Stimulated activated CD8-positive, alpha-beta memory T cell treated with anti-CD3 and anti-CD28 coated beads, Interleukin-15, amount 100 ng/mL, for 48 hours (primary cell): ENCODE measurements at regions not wholly inside any gene's neighbourhood (a gene's known extent, or its start where the extent isn't known, plus 50 kb on each side); places are given as distances from the start of the nearest gene placed in this dataset.
"Not testable (repeated sequence)": the region's sequence is repeated elsewhere in the genome, so short reads cannot be mapped to it uniquely, and the experiment has no call there.

ENCODE experiments used
- DNase-seq, 2 donors: peaks; one replicate each; pipeline ENCODE4 v3.0.0-alpha.2; 2020; ENCODE audit warnings: low read depth in 2 of 2

GRCh38 chr1:213680677-213681325 lies 307.0 kb upstream of the PROX1 start:
- DNase-seq = no peak

DNA sequence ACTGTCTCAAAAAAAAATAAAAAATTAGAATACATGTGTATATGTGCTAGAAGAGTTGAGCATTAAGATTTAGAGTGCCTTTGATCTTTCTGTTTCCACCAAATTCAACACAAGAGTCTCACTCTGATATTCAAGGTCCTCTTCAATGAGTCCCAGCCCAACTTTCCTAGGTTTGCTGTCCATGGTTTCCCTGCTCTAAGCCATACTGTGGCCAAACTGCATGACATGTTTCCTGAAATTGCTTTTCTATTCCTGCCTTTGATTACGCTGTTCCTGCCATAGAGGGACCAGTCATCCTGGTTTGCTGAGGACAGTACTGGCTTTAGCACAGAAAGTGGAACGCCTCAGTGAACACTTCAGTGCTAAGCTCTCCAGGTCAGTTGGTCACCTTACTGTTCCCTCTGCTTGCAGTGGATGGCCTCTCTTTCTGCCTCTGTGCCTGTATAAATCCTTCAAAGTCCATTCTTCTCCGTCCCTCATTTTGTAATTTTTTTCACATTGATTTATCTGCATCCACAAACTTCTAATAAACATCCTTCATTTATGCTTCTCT lies 305.9 kb upstream of the PROX1 start:
- DNase-seq = no peak

- no peak for DNase-seq
These were observed 304.2 kb upstream of the PROX1 start for GRCh38 chr1:213683529-213683928.

- DNase-seq = no peak
These were observed 303.3 kb upstream of the PROX1 start for GRCh38 chr1:213684454-213684853.

- no peak for DNase-seq
These were observed 301.7 kb upstream of the PROX1 start for GRCh38 chr1:213685992-213686582.

DNA sequence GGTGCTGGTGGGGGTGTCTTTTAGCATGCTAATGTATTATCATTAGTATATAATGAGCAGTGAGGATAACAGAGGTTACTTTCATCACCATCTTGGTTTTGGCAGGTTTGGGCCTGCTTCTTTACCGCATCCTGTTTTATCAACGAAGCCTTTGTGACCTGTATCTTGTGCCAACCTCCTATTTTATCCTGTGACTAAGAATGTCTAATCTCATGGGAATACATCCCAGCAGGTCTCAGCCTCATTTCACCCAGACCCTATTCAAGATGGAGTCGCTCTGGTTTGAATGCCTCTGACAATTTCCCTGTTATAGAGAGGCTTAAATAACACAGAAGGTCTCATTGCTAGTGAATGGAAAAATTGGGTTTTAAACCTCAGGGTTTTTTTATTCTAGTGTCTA lies 300.8 kb upstream of the PROX1 start:
- DNase-seq = no peak

- no peak for DNase-seq
These were observed 299.9 kb upstream of the PROX1 start for GRCh38 chr1:213687832-213688231.

GRCh38 chr1:213688655-213689054 lies 299.1 kb upstream of the PROX1 start:
- DNase-seq = no peak

GRCh38 chr1:213689260-213689659 lies 298.5 kb upstream of the PROX1 start:
- no peak for DNase-seq

- no peak for DNase-seq
These were observed 297.3 kb upstream of the PROX1 start for GRCh38 chr1:213690341-213690917.

DNA sequence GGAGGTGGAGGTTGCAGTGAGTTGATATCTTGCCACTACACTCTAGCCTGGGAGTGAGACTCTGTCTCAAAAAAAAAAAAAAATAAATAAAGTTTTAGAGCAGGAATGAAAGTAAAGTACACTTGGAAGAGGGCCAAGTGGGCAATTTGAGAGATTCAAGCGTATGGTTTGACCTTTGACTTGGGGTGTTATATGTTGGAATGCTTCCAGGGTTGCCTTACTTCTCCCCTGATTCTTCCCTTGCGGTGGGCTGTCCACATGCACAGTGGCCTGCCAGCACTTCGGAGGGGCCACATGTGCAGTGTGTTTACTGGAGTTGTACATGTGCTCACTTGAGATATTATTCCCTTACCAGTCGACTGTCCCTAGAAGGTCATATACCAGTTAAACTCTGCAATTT lies 295.5 kb upstream of the PROX1 start:
- no peak for DNase-seq

- no peak for DNase-seq
These were observed 293.9 kb upstream of the PROX1 start for GRCh38 chr1:213693864-213694263.

DNA sequence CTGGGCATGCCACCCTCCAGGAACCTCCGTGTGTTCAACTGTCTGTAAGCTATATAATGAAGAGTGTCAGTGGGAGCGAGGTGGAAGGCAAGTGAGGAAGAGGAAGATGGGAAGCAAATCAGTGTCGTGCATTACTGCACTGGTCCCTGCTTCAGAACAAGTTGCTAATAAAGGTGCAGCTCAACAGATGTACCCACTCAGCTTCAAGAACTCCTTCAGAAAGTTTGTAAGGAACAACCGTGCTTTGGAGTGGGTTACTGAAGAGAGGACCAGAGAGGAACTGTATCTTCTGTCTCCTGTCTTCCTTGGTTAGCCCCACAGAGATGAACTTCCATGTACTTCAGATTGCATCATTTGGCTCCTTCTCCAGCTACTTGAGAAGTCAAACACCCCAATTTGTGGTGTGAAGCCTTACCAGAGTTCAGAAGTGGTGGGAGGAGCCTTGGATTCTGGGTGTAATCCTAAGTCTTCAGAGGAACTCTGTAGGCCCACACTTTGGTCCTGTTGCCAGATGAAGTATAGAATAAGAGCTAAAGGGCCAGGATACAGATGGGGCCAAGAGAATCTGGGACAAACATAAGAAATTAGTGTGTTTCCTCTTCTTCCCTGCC lies 290.5 kb upstream of the PROX1 start:
- DNase-seq = no peak

DNA sequence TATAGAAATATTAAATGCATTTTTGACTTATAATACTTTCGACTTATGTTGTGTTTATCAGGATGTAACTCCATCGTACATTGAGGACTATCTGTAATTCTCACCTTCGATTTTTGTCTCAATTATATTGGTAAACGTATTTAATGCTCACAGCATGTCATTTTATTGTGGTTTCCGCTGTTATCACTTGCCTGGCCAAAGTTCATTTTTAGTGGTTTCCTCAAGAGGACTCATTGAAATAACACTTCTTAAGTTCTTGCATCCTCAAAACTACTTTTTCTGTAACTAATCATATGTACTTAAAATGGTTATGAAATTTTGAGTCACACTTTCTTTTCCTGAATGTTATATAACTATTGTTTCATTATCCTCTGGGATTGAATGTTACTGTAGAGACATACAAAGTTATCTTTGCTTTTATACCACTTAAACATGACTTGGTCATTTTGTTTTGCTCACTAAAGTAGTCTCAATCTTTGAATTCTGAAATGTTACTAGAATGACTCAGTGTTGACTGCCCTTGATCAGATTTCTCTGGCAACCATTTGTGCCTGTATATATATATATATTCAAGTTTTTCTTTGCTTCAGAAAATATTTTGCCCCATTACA lies 289.6 kb upstream of the PROX1 start:
- no peak for DNase-seq

GRCh38 chr1:213702703-213703102 lies 285.1 kb upstream of the PROX1 start:
- no peak for DNase-seq

DNA sequence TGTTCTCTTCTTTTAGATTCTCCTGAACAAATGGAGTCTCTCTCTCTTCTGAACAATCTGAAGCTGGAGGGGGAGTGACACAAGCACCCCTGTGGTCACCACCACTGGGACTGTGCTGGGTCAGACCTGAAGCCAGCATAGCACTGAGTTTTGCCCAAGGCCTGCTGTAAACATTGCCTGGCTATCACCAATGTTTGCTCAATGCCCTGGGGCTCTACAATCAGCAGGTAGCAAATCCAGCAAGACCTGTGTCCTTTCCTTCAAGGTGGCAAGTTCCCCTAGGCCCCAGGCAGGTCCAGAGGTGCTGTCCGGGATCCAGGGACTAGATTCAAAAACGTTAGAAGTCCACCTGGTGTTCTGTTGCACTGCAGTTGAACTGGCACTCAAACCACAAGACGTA lies 282.8 kb upstream of the PROX1 start:
- DNase-seq = no peak

GRCh38 chr1:213711833-213712490 lies 275.8 kb upstream of the PROX1 start:
- not testable (repeated sequence) for DNase-seq

DNA sequence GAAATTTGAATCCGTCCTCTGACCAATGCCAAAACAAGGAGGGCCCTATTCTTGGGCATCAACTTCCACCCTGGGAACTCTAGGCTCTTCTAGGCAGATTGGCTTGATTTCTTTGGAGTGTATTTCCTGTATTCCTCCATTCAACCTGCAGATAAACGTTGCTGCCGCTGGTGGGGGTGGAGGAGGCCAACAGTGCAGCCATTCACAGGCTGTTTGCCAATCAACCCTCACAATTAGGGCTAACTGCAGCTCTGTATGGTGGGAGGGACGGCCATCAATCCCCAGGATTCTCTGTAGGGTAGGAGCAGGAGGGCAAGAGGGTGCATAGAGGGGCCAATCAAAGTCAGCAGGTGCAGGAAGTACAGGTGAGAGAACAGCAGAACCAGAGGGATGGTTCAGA lies 273.1 kb upstream of the PROX1 start:
- no peak for DNase-seq

DNA sequence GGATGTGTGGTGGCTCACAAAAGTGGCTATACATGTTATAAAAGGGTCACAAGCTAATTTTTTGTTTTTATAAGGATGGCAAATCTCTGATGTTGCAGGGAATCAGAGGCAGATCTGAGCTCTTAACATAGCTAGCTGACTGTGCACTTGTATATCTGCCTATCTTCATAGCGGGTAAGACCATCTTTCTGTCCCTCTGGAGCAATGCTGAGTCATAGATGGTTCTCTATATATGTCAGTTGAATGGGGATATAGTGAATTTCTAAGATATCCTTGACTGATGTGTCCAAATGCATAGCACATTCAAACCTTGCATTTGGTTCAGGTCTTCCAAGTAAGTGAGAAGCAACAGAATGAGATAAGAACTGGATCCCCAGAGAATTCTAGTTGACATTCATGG lies 272.6 kb upstream of the PROX1 start:
- DNase-seq = no peak

GRCh38 chr1:213719462-213719861 lies 268.3 kb upstream of the PROX1 start:
- DNase-seq = no peak

- DNase-seq = no peak
These were observed 267.7 kb upstream of the PROX1 start for GRCh38 chr1:213720032-213720431.

GRCh38 chr1:213723187-213723586 lies 264.6 kb upstream of the PROX1 start:
- DNase-seq = no peak
